ENCODE measurements at regions not wholly inside any gene's neighbourhood (a gene's known extent, or its start where the extent isn't known, plus 50 kb on each side); places are given as distances from the start of the nearest gene placed in this dataset.

DNA sequence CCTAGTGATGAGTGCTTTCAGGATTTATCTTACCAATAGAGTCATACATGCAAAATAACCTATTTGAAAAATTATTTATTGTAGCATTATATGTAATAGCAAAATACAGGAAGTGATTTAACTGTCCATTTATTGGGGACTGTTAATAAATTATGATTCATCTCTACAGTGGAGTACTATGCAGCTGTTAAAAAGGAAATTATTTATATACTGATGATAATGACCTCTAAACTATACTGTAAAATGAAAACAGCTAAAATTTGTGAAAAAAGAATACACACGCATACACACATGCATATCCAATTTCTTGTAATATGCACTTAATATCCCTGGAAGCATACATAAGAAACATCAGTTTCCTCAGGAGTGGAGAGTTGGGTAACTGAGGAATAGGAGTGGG, 58.0 kb upstream of the PALM2AKAP2 start:
- H3K4me3 ChIP-seq (ENCODE audit: low read depth, low read length): no peak overlapping the region
- TF ChIP-seq, protein P1, sequence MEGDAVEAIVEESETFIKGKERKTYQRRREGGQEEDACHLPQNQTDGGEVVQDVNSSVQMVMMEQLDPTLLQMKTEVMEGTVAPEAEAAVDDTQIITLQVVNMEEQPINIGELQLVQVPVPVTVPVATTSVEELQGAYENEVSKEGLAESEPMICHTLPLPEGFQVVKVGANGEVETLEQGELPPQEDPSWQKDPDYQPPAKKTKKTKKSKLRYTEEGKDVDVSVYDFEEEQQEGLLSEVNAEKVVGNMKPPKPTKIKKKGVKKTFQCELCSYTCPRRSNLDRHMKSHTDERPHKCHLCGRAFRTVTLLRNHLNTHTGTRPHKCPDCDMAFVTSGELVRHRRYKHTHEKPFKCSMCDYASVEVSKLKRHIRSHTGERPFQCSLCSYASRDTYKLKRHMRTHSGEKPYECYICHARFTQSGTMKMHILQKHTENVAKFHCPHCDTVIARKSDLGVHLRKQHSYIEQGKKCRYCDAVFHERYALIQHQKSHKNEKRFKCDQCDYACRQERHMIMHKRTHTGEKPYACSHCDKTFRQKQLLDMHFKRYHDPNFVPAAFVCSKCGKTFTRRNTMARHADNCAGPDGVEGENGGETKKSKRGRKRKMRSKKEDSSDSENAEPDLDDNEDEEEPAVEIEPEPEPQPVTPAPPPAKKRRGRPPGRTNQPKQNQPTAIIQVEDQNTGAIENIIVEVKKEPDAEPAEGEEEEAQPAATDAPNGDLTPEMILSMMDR (IDR thresholded peaks at IDR 0.05; ENCODE audit: control insufficient read depth, extremely low read depth, insufficient read depth): no peak
- DNase-seq (ENCODE audit: low read depth): no peak

DNA sequence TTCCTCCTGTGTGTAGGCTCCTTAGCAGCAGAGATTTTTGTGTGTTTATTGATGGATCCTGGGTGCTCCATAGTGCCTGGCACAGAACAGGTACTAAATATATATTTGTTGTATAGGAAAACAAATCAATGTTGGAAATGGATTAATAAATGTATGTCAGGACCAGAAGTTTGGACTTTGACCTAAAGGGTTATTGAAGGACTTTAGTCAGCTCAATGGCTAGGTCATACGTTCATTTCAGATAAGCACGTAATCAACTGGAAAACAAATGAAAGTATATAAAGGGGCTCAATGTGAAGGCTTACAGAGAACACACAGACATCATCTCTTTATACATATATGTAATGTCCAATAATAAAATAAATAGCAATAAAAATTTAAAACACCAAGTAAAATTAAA, 56.2 kb upstream of the PALM2AKAP2 start:
- no peak overlapping the region for H3K4me3 ChIP-seq (ENCODE audit: low read depth, low read length)
- TF ChIP-seq, protein P1 (IDR thresholded peaks at IDR 0.05; ENCODE audit: control insufficient read depth, extremely low read depth, insufficient read depth): no peak
- no peak for DNase-seq (ENCODE audit: low read depth)

DNA sequence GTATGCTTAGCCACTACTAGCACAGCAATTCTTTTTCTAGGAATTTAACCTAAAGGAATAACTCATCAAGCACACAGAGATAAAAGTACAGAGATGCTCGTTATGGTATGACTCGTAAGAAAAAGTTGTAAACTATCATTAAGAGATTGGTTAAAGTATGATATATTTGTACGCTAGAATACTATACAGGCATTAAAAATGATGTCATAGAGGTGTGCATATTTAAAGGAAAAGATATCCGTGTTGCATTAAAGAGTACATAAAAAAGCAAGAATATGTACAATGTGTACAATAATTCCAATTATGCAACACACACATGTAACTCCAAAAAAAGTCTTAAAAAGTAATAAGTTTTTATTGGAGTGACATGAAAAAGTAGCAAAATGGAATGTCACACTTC, 54.5 kb upstream of the PALM2AKAP2 start:
- no peak overlapping the region for H3K4me3 ChIP-seq (ENCODE audit: low read depth, low read length)
- no peak for DNase-seq (ENCODE audit: low read depth)
- TF ChIP-seq, protein P1 (IDR thresholded peaks at IDR 0.05; ENCODE audit: control insufficient read depth, extremely low read depth, insufficient read depth): no peak

DNA sequence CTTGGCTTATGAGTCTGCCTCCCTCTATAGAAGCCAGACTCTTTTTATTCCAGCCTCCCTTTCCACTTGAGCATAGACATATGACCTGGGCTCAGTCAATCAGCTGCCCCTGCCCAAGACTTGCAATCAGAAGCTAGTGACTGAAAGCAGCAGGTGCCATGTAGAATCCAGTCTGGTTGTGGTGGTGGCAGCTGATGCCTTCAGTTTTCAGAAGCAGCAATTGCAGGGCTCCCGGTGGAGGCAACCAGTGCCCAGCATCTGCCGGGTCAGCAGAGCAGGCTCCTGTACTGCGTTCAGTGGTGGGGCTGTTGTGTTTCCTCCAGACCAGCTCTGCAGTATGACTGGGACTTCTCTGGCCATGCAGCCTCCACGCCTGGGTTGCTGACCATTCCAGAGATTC, 53.9 kb upstream of the PALM2AKAP2 start:
- DNase-seq (ENCODE audit: low read depth): no peak
- H3K4me3 ChIP-seq (ENCODE audit: low read depth, low read length): no peak overlapping the region
- TF ChIP-seq, protein P1 (IDR thresholded peaks at IDR 0.05; ENCODE audit: control insufficient read depth, extremely low read depth, insufficient read depth): no peak

DNA sequence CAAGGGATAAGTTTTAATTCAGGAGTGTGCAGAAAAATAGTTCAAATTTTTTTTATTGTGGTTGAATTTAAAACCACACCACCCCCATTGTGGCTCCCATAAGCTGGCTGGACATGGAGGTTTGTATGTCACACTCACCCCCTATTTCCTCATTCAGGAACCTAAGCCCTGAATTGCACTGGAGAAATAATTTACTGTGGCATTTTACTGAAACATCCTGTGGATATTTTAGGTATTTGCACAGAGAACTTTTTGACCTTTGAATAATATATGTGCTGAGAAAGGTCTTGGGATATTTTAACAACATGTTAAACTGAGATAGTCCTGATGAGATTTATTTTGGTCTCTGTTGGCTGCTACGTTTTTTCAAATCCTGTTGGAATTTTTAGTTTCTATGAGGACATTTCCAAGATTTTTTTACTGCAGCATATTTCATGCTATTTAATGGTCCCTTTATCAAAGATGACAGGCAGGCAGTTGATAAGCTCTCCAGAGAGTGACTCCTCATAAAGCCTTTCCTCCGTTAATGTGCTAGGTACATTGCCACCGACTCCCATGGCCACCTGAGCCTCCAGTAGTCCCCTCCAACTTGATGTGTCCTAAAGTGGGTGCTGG, 51.2 kb upstream of the PALM2AKAP2 start:
- TF ChIP-seq, protein P1 (IDR thresholded peaks at IDR 0.05; ENCODE audit: control insufficient read depth, extremely low read depth, insufficient read depth): no peak
- DNase-seq (ENCODE audit: low read depth): no peak
- no peak overlapping the region for H3K4me3 ChIP-seq (ENCODE audit: low read depth, low read length)

DNA sequence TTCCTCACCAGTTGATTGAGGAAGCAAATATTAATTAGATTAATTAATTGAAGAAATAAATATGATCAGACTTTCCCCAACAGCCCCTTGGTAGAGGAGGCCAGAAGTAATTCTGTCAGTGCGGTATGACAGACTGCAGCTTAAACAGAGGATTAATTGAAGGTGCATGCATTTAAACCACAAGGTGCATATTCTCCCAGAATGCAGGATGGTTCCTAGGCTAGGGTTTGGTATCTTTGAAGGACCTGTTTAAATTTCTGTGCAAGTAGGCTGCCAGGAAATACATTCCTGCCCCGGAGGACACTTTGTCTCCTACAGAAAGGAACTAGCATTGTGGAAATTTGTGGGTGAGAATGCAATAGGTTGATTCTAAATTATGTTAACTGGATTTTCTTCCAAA, 50.5 kb upstream of the PALM2AKAP2 start:
- no peak overlapping the region for H3K4me3 ChIP-seq (ENCODE audit: low read depth, low read length)
- no peak for DNase-seq (ENCODE audit: low read depth)
- TF ChIP-seq, protein P1 (IDR thresholded peaks at IDR 0.05; ENCODE audit: control insufficient read depth, extremely low read depth, insufficient read depth): no peak

Data from LNCaP clone FGC (cell line).